ENCODE measurements at regions not wholly inside any gene's neighbourhood (a gene's known extent, or its start where the extent isn't known, plus 50 kb on each side); places are given as distances from the start of the nearest gene placed in this dataset.

- DNase-seq (ENCODE audit: low spot score): no peak
Measured at GRCh38 chr1:55632906-55633305, 417.7 kb upstream of the USP24 start.

GRCh38 chr1:55632058-55632457 is 416.9 kb upstream of the USP24 start:
- DNase-seq (ENCODE audit: low spot score): no peak
- TF ChIP-seq, protein P1, sequence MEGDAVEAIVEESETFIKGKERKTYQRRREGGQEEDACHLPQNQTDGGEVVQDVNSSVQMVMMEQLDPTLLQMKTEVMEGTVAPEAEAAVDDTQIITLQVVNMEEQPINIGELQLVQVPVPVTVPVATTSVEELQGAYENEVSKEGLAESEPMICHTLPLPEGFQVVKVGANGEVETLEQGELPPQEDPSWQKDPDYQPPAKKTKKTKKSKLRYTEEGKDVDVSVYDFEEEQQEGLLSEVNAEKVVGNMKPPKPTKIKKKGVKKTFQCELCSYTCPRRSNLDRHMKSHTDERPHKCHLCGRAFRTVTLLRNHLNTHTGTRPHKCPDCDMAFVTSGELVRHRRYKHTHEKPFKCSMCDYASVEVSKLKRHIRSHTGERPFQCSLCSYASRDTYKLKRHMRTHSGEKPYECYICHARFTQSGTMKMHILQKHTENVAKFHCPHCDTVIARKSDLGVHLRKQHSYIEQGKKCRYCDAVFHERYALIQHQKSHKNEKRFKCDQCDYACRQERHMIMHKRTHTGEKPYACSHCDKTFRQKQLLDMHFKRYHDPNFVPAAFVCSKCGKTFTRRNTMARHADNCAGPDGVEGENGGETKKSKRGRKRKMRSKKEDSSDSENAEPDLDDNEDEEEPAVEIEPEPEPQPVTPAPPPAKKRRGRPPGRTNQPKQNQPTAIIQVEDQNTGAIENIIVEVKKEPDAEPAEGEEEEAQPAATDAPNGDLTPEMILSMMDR (IDR thresholded peaks at IDR 0.05; ENCODE audit: extremely low read depth, missing control alignments): no peak

More at GRCh38 chr1:55632906-55633305, 417.7 kb upstream of the USP24 start:
- TF ChIP-seq, protein P1 (IDR thresholded peaks at IDR 0.05; ENCODE audit: extremely low read depth, missing control alignments): no peak

- no peak for DNase-seq (ENCODE audit: low spot score)
- TF ChIP-seq, protein P1 (IDR thresholded peaks at IDR 0.05; ENCODE audit: extremely low read depth, missing control alignments): no peak
Measured at GRCh38 chr1:55631509-55631908, 416.3 kb upstream of the USP24 start.

DNA sequence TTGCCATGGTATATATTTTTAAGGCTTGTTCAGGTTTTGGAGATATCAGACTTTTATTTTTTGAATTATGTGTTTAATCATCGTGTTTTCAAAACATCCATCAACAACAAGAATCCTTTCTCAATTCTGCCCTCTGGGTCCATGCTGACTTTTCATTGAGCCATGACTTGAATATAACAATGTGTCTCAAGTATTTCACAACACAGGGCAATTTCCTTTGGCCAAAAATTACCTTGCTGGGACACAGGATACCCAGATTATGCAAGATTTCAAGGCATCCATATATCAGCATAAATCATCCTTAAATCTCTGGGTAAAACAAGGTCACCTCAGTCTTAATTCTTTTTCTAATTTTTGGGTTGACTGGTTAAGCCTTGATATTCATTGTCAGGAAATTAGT is 411.2 kb upstream of the USP24 start:
- TF ChIP-seq, protein P1 (IDR thresholded peaks at IDR 0.05; ENCODE audit: extremely low read depth, missing control alignments): no peak

DNA sequence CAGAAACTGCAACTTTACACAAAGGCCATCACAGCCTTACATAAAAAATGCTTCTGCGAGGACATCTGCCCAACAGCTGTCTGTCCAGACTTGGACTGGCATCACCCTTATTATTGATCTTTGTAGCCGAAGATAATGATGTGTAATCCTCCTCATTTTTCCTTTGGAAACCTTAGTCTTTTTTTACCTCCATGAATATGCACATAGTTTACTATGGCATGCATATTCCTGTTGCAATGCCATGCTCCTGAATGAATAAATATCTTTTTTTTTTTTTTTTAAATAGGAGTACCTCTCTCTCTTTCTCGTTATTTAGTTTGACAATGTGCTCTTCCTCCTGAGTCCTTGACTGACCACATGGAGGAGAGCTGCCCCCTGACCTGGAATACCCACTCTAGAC is 409.6 kb upstream of the USP24 start:
- DNase-seq (ENCODE audit: low spot score): no peak
- TF ChIP-seq, protein P1 (IDR thresholded peaks at IDR 0.05; ENCODE audit: extremely low read depth, missing control alignments): no peak

More for the DNA sequence above, 411.2 kb upstream of the USP24 start:
- no peak for DNase-seq (ENCODE audit: low spot score)

GRCh38 chr1:55623311-55623710 is 408.1 kb upstream of the USP24 start:
- TF ChIP-seq, protein P1 (IDR thresholded peaks at IDR 0.05; ENCODE audit: extremely low read depth, missing control alignments): no peak
- no peak for DNase-seq (ENCODE audit: low spot score)

GRCh38 chr1:55622074-55622473 is 406.9 kb upstream of the USP24 start:
- TF ChIP-seq, protein P1 (IDR thresholded peaks at IDR 0.05; ENCODE audit: extremely low read depth, missing control alignments): no peak
- DNase-seq (ENCODE audit: low spot score): no peak

Data from GM20000 (cell line).